DND-41 (cell line): ENCODE measurements at regions not wholly inside any gene's neighbourhood (a gene's known extent, or its start where the extent isn't known, plus 50 kb on each side); places are given as distances from the start of the nearest gene placed in this dataset.

Source experiments
- ATAC-seq: fragments of 200-7000 bp; cut with Tn5 transposase; 3 replicates; pipeline ENCODE4 v1.9.1; 2021; ENCODE audit warnings: low read depth; ENCODE audit not compliant: insufficient read depth
- DNase-seq: peaks from one replicate; pipeline ENCODE4 v3.0.0-alpha.2; 2020
- H2AFZ ChIP-seq: 2 replicates; pipeline ENCODE4 v1.6.0; 2012; ENCODE audit warnings: low read depth, low read length
- H3K27ac ChIP-seq: 2 replicates; pipeline ENCODE4 v1.5.1; 2012; ENCODE audit warnings: low read length, inconsistent platforms
- H3K27me3 ChIP-seq: fragments of 200-600 bp; sonication (generic); 2 replicates; pipeline ENCODE4 v1.6.0; 2012; ENCODE audit warnings: low read length, mild to moderate bottlenecking, inconsistent platforms; ENCODE audit not compliant: insufficient read depth, poor library complexity
- H3K36me3 ChIP-seq: 2 replicates; pipeline ENCODE4 v1.5.1; 2012; ENCODE audit warnings: low read length, inconsistent platforms; ENCODE audit not compliant: insufficient read depth
- H3K4me1 ChIP-seq: 2 replicates; pipeline ENCODE4 v1.5.1; 2012; ENCODE audit warnings: mild to moderate bottlenecking, low read length; ENCODE audit not compliant: insufficient read depth
- H3K4me2 ChIP-seq: 2 replicates; pipeline ENCODE4 v1.6.0; 2012; ENCODE audit warnings: mild to moderate bottlenecking, moderate library complexity, low read length, inconsistent platforms; ENCODE audit not compliant: insufficient read depth
- H3K4me3 ChIP-seq, 2 experiments: fragments of 200-600 bp in 1 of 2; shearing (Covaris generic) in 1 of 2; 2 replicates each; pipeline ENCODE4 v1.5.1; 2012 to 2016; ENCODE audit warnings: inconsistent platforms in 2 of 2, low read length in 2 of 2, mild to moderate bottlenecking in 2 of 2, low read depth in 1 of 2, moderate library complexity in 1 of 2
- H3K79me2 ChIP-seq: 2 replicates; pipeline ENCODE4 v1.6.0; 2012; ENCODE audit warnings: low read length, inconsistent platforms; ENCODE audit not compliant: insufficient read depth
- H3K9ac ChIP-seq: 2 replicates; pipeline ENCODE4 v1.6.0; 2012; ENCODE audit warnings: low read depth, mild to moderate bottlenecking, inconsistent platforms, low read length, moderate library complexity
- H3K9me3 ChIP-seq: 2 replicates; pipeline ENCODE4 v1.5.1; 2012; ENCODE audit warnings: low read length, moderate library complexity, mild to moderate bottlenecking, inconsistent platforms; ENCODE audit not compliant: insufficient read depth, severe bottlenecking
- H4K20me1 ChIP-seq: 2 replicates; pipeline ENCODE4 v1.6.0; 2012; ENCODE audit warnings: low read length; ENCODE audit not compliant: insufficient read depth
- EZH2 ChIP-seq: IDR thresholded peaks from 3 replicates; pipeline ENCODE4 v1.6.1; 2012; ENCODE audit warnings: borderline replicate concordance, low read depth, mild to moderate bottlenecking, moderate library complexity, low read length, inconsistent platforms; ENCODE audit not compliant: severe bottlenecking
- TF ChIP-seq, protein P1 (sequence below): IDR thresholded peaks from 2 replicates; pipeline ENCODE4 v1.5.1; 2012; ENCODE audit warnings: borderline replicate concordance, low read length, moderate library complexity, mild to moderate bottlenecking; ENCODE audit not compliant: poor library complexity, severe bottlenecking; ENCODE audit errors: extremely low read depth

- Histone ChIP-seq H3K9me3 (no peaks in the 10 kb centered on the region), H3K4me2 (no peak overlapping the region), H3K4me3 (no peak overlapping the region), H3K9ac (no peak overlapping the region), H2AFZ (no peak overlapping the region), H3K27me3 (no peaks in the 10 kb centered on the region), H4K20me1 (no peaks in the 10 kb centered on the region), H3K79me2 (no peaks in the 10 kb centered on the region), H3K27ac (no peak overlapping the region), H3K36me3 (no peaks in the 10 kb centered on the region), H3K4me1 (no peaks in the 10 kb centered on the region)
- DNase-seq (no peak), ATAC-seq (no peak)
- TF ChIP-seq, protein P1, sequence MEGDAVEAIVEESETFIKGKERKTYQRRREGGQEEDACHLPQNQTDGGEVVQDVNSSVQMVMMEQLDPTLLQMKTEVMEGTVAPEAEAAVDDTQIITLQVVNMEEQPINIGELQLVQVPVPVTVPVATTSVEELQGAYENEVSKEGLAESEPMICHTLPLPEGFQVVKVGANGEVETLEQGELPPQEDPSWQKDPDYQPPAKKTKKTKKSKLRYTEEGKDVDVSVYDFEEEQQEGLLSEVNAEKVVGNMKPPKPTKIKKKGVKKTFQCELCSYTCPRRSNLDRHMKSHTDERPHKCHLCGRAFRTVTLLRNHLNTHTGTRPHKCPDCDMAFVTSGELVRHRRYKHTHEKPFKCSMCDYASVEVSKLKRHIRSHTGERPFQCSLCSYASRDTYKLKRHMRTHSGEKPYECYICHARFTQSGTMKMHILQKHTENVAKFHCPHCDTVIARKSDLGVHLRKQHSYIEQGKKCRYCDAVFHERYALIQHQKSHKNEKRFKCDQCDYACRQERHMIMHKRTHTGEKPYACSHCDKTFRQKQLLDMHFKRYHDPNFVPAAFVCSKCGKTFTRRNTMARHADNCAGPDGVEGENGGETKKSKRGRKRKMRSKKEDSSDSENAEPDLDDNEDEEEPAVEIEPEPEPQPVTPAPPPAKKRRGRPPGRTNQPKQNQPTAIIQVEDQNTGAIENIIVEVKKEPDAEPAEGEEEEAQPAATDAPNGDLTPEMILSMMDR = no peak
- TF ChIP-seq EZH2 = no peak
These were observed 971.9 kb downstream of the BRD1 start for GRCh38 chr22:48855593-48856307.

DNA sequence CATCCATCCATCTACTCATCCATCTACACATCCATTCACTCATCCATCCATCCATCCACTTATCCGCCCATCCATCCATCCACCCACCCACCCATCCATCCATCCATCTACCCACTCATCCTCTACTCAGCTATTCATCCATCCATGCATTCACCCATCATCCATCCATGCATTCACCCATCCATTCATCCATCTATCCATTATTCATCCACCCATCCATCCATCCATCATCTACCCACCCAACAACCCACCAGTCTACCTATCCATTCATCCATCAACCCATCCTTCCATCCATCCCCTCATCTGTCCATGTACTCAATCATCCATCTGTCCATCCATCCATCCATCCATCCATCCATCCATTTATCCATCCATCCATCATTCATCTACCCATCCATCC lies 972.7 kb downstream of the BRD1 start:
- Histone ChIP-seq H3K27me3 (no peaks in the 10 kb centered on the region), H2AFZ (no peak overlapping the region), H3K9me3 (no peaks in the 10 kb centered on the region), H4K20me1 (no peaks in the 10 kb centered on the region), H3K79me2 (no peaks in the 10 kb centered on the region), H3K4me3 (no peak overlapping the region), H3K4me1 (no peaks in the 10 kb centered on the region), H3K27ac (no peak overlapping the region), H3K36me3 (no peaks in the 10 kb centered on the region), H3K4me2 (no peak overlapping the region), H3K9ac (no peak overlapping the region)
- TF ChIP-seq, protein P1 = no peak
- no peak for TF ChIP-seq EZH2
- no peak for ATAC-seq
- no peak for DNase-seq

- no peaks in the 10 kb centered on the region for H3K4me1 ChIP-seq
- no peak overlapping the region for H3K4me2 ChIP-seq
- no peaks in the 10 kb centered on the region for H3K36me3 ChIP-seq
- H3K9ac ChIP-seq = no peak overlapping the region
- no peaks in the 10 kb centered on the region for H3K79me2 ChIP-seq
- H4K20me1 ChIP-seq = no peaks in the 10 kb centered on the region
- DNase-seq (no peak), ATAC-seq (no peak)
- H3K9me3 ChIP-seq = no peaks in the 10 kb centered on the region
- no peak overlapping the region for H2AFZ ChIP-seq
- H3K4me3 ChIP-seq = no peak overlapping the region
- no peaks in the 10 kb centered on the region for H3K27me3 ChIP-seq
- no peak for TF ChIP-seq EZH2
- TF ChIP-seq, protein P1 = no peak
- no peak overlapping the region for H3K27ac ChIP-seq
These were observed 973.9 kb downstream of the BRD1 start for GRCh38 chr22:48853627-48854240.
